Esophagus muscularis mucosa (tissue), 4 donors: ENCODE measurements at regions not wholly inside any gene's neighbourhood (a gene's known extent, or its start where the extent isn't known, plus 50 kb on each side); places are given as distances from the start of the nearest gene placed in this dataset.

Experiments
- DNase-seq: peaks from one replicate; pipeline ENCODE4 v3.0.0-alpha.2; 2017; ENCODE audit errors: extremely low spot score
- H3K27ac ChIP-seq, 4 donors: fragments of 200-600 bp; sonication (generic); replicated peaks in 1 of 4; 1 replicate in 3 of 4; 2 replicates in 1 of 4; pipeline ENCODE4 v1.5.1; 2016 to 2019; ENCODE audit warnings: mild to moderate bottlenecking in 1 of 4
- H3K27me3 ChIP-seq, 4 donors: fragments of 200-600 bp; sonication (generic); one replicate each; pipeline versions ENCODE4 v1.5.1 to v1.6.0; 2016 to 2019
- H3K36me3 ChIP-seq, 4 donors: fragments of 200-600 bp; sonication (generic); one replicate each; pipeline ENCODE4 v1.5.1; 2016 to 2019
- H3K4me1 ChIP-seq, 4 donors: fragments of 200-600 bp; sonication (generic); one replicate each; pipeline ENCODE4 v1.5.1; 2016 to 2019
- H3K4me3 ChIP-seq, 4 donors: fragments of 200-600 bp; sonication (generic); 1 replicate in 2 of 4; 2 replicates in 2 of 4; pipeline ENCODE4 v1.5.1; 2016 to 2019; ENCODE audit warnings: mild to moderate bottlenecking in 4 of 4, moderate library complexity in 1 of 4
- H3K9me3 ChIP-seq, 4 donors: fragments of 200-600 bp; sonication (generic); 1 replicate in 3 of 4; 2 replicates in 1 of 4; pipeline ENCODE4 v1.5.1; 2016 to 2019
- EP300 ChIP-seq: sonication (generic); formaldehyde crosslinking; IDR thresholded peaks from one replicate; pipeline ENCODE4 v1.6.1; 2017; ENCODE audit warnings: antibody characterized with exemption
- POLR2A ChIP-seq: fragments of 450-650 bp; IDR thresholded peaks from one replicate; pipeline ENCODE4 v1.6.1; 2017; ENCODE audit warnings: antibody characterized with exemption, moderate library complexity, mild to moderate bottlenecking, low read depth
- POLR2AphosphoS5 ChIP-seq, 2 donors: sonication (generic); formaldehyde crosslinking; IDR thresholded peaks; one replicate each; pipeline ENCODE4 v1.6.1; 2017; ENCODE audit warnings: antibody characterized with exemption in 2 of 2
- WGBS: methylation state at CpG from one replicate; pipeline ENCODE4 v1.1.5; 2018; 5-methylcytosine and 5-hydroxymethylcytosine counted together
- intact Hi-C: fragments of 100-400 bp; cut with DNase I; formaldehyde crosslinking; loops from one replicate; pipeline ENCODE4 v1.15.1; 2023
- TF ChIP-seq, protein P1 (sequence below), 3 experiments: fragments of 200-600 bp in 2 of 3; fragments of 450-650 bp in 1 of 3; sonication (generic) in 2 of 3; IDR thresholded peaks; one replicate each; pipeline ENCODE4 v1.5.1; 2017 to 2019; ENCODE audit warnings: antibody characterized with exemption in 3 of 3, mild to moderate bottlenecking in 2 of 3, moderate library complexity in 1 of 3

DNA sequence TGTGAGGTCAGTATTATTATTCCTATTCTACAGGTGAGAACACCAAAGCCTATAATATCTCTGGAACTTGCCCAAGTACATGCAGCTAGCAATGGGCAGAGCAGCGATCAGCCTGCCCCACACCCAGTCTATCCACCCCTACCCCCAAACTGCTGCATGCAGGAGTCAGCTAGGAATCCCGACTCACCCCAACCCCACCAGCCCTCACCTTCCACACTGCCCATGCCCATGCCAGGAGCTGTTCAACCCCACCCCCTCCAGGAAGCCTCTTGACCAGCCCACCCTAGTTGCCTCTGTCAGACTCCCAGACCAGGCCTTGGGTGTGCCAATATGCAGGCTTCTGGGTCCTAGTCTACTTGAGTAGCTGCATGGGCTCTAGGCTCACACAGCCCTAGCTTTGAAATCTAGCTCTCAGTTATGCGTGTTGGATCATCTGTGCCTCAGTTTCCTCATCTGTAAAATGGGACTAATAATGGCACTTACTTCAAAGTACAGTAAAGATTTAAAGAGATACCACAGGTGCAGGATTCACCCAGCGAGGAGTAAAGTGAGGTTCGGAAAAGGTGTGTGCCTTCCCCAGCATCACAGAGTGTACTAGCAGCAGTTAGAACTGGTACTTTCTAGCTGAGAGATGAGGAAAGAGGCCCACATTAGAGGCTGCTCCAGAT is 173.2 kb downstream of the VEGFA start:
- no peak overlapping the region for H3K27ac ChIP-seq
- no peaks in the 10 kb centered on the region for H3K27me3 ChIP-seq
- no peaks in the 10 kb centered on the region for H3K4me1 ChIP-seq
- H3K36me3 ChIP-seq = no peaks in the 10 kb centered on the region
- peaks cover 0 to 18% (median 9%) of the 10 kb centered on the region in 4 donors for H3K9me3 ChIP-seq
- WGBS = 95% methylated on average over 5 of the region's 5 CpGs
- no peak overlapping the region for H3K4me3 ChIP-seq
- TF ChIP-seq EP300 (no peak), POLR2A (no peak), POLR2AphosphoS5 (IDR thresholded peaks at IDR 0.05) (no peak)
- TF ChIP-seq, protein P1, sequence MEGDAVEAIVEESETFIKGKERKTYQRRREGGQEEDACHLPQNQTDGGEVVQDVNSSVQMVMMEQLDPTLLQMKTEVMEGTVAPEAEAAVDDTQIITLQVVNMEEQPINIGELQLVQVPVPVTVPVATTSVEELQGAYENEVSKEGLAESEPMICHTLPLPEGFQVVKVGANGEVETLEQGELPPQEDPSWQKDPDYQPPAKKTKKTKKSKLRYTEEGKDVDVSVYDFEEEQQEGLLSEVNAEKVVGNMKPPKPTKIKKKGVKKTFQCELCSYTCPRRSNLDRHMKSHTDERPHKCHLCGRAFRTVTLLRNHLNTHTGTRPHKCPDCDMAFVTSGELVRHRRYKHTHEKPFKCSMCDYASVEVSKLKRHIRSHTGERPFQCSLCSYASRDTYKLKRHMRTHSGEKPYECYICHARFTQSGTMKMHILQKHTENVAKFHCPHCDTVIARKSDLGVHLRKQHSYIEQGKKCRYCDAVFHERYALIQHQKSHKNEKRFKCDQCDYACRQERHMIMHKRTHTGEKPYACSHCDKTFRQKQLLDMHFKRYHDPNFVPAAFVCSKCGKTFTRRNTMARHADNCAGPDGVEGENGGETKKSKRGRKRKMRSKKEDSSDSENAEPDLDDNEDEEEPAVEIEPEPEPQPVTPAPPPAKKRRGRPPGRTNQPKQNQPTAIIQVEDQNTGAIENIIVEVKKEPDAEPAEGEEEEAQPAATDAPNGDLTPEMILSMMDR (IDR thresholded peaks at IDR 0.05) = no peak
- no peak for DNase-seq
- intact Hi-C loops = no loop called here

DNA sequence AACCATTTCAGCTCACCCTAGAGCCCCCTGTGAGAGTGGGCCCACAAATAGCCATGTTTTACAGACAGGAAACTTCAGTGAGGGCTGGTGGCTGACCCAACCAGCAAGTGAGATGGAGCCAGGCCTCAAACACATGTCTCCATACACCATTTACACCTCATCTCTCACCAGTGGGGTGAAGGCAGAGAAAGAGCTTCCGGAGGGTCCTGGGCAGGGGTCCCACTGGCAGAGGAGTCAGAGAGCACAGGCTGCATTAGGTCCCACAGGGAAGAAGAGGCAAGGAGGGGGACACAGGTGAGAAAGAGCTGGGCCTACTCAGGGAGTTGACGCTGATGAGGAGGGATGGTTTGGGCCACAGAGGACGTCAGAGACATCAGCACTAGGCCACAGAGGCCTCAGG is 172.6 kb downstream of the VEGFA start:
- 98% methylated on average over 3 of the region's 3 CpGs for WGBS
- Histone ChIP-seq H3K27ac (no peak overlapping the region), H3K36me3 (no peaks in the 10 kb centered on the region), H3K9me3 (peaks cover 0 to 18% (median 9%) of the 10 kb centered on the region in 4 donors), H3K4me3 (no peak overlapping the region), H3K27me3 (no peaks in the 10 kb centered on the region), H3K4me1 (no peaks in the 10 kb centered on the region)
- TF ChIP-seq, protein P1 (IDR thresholded peaks at IDR 0.05) = no peak
- no peak for TF ChIP-seq POLR2A
- no peak for TF ChIP-seq POLR2AphosphoS5 (IDR thresholded peaks at IDR 0.05)
- TF ChIP-seq EP300 = no peak
- no peak for DNase-seq
- intact Hi-C loops = no loop called here

DNA sequence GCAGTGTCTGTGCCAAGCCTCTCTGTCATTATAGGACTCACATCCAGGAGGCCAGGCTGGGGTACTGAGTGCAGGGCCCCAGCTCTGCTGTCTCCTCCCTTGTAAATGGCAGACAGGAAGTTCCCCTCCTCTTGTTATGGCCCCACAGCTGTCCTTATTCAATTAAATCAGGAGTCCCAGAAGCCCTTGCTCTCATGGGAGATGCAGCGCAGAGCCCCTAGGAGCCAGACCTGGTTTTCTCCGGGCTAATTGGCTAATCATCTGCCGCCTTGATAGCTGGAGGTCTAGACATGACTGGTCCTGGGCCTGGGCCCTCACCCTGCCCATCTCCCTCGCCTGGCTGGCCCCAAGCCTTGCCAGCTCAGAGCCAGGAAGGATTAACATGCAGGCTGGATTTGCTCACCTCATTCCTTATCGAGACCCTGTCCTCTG is 172.0 kb downstream of the VEGFA start:
- intact Hi-C loops = no loop called here
- H3K27me3 ChIP-seq = no peaks in the 10 kb centered on the region
- WGBS = 85% methylated on average over 5 of the region's 5 CpGs
- no peak for DNase-seq
- no peak overlapping the region for H3K4me3 ChIP-seq
- no peaks in the 10 kb centered on the region for H3K36me3 ChIP-seq
- no peaks in the 10 kb centered on the region for H3K4me1 ChIP-seq
- TF ChIP-seq POLR2AphosphoS5 (IDR thresholded peaks at IDR 0.05) = no peak
- TF ChIP-seq, protein P1 (IDR thresholded peaks at IDR 0.05) = no peak
- no peak for TF ChIP-seq POLR2A
- peaks cover 0 to 18% (median 9%) of the 10 kb centered on the region in 4 donors for H3K9me3 ChIP-seq
- no peak overlapping the region for H3K27ac ChIP-seq

DNA sequence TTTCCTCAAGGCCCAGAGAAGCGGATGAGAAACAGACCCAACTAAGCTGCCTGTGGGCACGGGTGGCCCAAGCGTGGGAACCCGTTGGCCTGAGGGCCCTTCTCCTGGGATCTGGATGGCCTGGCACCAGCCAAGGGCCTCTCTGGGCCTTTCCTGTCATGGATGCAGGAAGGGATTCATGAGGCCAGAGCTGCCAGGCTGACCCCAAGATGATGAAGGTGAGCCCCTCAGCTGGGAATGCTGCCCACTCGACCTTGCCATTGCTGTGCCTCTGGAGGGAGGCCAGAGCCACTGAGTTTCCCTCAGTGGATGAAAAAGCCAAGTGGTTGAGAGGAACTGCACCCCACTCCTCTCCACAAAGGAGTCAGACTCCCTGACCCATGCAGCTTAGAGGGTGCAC is 171.2 kb downstream of the VEGFA start:
- intact Hi-C loops = no loop called here
- Histone ChIP-seq H3K27ac (no peak overlapping the region), H3K36me3 (no peaks in the 10 kb centered on the region), H3K9me3 (peaks cover 0 to 16% (median 8%) of the 10 kb centered on the region in 4 donors), H3K4me1 (no peaks in the 10 kb centered on the region), H3K27me3 (no peaks in the 10 kb centered on the region), H3K4me3 (no peak overlapping the region)
- WGBS = 76% methylated on average over 5 of the region's 5 CpGs
- DNase-seq = no peak
- TF ChIP-seq POLR2AphosphoS5 (IDR thresholded peaks at IDR 0.05) (no peak), EP300 (no peak), POLR2A (no peak)
- TF ChIP-seq, protein P1 (IDR thresholded peaks at IDR 0.05) = no peak
